GM19025 (cell line): ENCODE measurements at regions not wholly inside any gene's neighbourhood (a gene's known extent, or its start where the extent isn't known, plus 50 kb on each side); places are given as distances from the start of the nearest gene placed in this dataset.
"Not testable (repeated sequence)": the region's sequence is repeated elsewhere in the genome, so short reads cannot be mapped to it uniquely, and the experiment has no call there.

Experiments
- ATAC-seq: cut with Tn5 transposase; IDR thresholded peaks from one replicate; pipeline ENCODE4 v1.9.1; 2021; ENCODE audit warnings: mild to moderate bottlenecking, low read depth, moderate library complexity; ENCODE audit not compliant: unreplicated experiment

GRCh38 chr2:60358476-60358875 is 195.0 kb downstream of the BCL11A start:
- ATAC-seq, result no peak

- no peak for ATAC-seq
Observed at GRCh38 chr2:60357996-60358395, 195.5 kb downstream of the BCL11A start.

GRCh38 chr2:60356346-60356745 is 197.1 kb downstream of the BCL11A start:
- no peak for ATAC-seq

- ATAC-seq, result no peak
Observed at GRCh38 chr2:60355849-60356261, 197.6 kb downstream of the BCL11A start.

- no peak for ATAC-seq
Observed at GRCh38 chr2:60354713-60355112, 198.7 kb downstream of the BCL11A start.

GRCh38 chr2:60353863-60354262 is 199.6 kb downstream of the BCL11A start:
- peak; percentile 43 for ATAC-seq

- peak; percentile 2 for ATAC-seq
Observed at GRCh38 chr2:60353406-60353800, 200.1 kb downstream of the BCL11A start.

GRCh38 chr2:60352491-60353405 is 200.7 kb downstream of the BCL11A start:
- ATAC-seq, result no peak

- no peak for ATAC-seq
Observed at GRCh38 chr2:60351802-60352201, 201.7 kb downstream of the BCL11A start.

- no peak for ATAC-seq
Observed at GRCh38 chr2:60351321-60351720, 202.1 kb downstream of the BCL11A start.

GRCh38 chr2:60350791-60351190 is 202.7 kb downstream of the BCL11A start:
- ATAC-seq, result no peak

GRCh38 chr2:60347781-60348180 is 205.7 kb downstream of the BCL11A start:
- no peak for ATAC-seq

GRCh38 chr2:60342491-60342890 is 211.0 kb downstream of the BCL11A start:
- ATAC-seq, result not testable (repeated sequence)

- ATAC-seq, result no peak
Observed at GRCh38 chr2:60341151-60341550, 212.3 kb downstream of the BCL11A start.

GRCh38 chr2:60339286-60339685 is 214.2 kb downstream of the BCL11A start:
- ATAC-seq, result no peak

GRCh38 chr2:60337142-60337497 is 216.3 kb downstream of the BCL11A start:
- ATAC-seq, result no peak

GRCh38 chr2:60336442-60337141 is 216.9 kb downstream of the BCL11A start:
- ATAC-seq, result no peak

- no peak for ATAC-seq
Observed at GRCh38 chr2:60335533-60336237, 217.8 kb downstream of the BCL11A start.

GRCh38 chr2:60334610-60335009 is 218.8 kb downstream of the BCL11A start:
- no peak for ATAC-seq

- ATAC-seq, result no peak
Observed at GRCh38 chr2:60333264-60333663, 220.2 kb downstream of the BCL11A start.

GRCh38 chr2:60331115-60331809 is 222.2 kb downstream of the BCL11A start:
- ATAC-seq, result no peak
